ENCODE measurements at regions not wholly inside any gene's neighbourhood (a gene's known extent, or its start where the extent isn't known, plus 50 kb on each side); places are given as distances from the start of the nearest gene placed in this dataset.

DNA sequence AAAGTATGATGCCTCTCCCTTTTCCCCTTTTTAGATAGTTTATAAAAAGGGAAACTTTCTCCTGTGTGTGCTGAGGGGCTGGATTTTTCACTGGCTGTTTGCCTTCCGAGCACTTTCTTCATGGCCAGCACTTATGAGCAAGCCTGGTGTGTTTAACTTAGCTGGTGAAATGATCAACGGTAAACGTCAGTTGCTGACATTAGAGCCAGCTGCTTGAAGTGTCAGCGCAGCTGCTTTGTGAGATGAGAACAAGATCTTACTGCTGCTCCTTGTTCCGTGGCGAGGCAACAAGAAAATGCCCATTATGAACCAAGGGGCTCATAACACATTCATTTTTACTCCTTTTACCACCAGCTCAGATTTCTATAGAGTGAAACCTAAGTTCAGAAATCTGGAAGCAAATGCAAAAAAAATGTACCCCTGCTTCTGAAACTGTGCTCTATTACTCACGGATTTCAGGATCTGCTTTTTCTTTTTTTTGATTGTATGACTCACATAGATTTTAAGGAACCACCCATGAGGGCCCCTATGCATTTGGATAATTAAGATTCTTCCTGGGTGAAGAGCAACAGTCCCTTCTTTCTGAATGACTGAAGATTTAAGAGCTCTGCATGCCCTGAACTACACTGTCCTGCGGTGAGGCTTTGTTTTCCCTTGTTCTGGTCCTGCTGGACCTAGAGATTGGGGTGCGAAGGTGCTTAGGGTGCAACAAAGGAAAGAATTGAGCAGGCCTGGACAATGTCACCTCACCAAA is 74.3 kb upstream of the CPM start:
- WGBS, 2 donors (ENCODE audit: extremely low coverage in 2 of 2, insufficient read length in 2 of 2, insufficient replicate concordance in 1 of 2), result no CpG with 5 or more reads among the region's 9 CpGs
- no peak overlapping the region for H3K27ac ChIP-seq (replicated peaks; ENCODE audit: low read length)

DNA sequence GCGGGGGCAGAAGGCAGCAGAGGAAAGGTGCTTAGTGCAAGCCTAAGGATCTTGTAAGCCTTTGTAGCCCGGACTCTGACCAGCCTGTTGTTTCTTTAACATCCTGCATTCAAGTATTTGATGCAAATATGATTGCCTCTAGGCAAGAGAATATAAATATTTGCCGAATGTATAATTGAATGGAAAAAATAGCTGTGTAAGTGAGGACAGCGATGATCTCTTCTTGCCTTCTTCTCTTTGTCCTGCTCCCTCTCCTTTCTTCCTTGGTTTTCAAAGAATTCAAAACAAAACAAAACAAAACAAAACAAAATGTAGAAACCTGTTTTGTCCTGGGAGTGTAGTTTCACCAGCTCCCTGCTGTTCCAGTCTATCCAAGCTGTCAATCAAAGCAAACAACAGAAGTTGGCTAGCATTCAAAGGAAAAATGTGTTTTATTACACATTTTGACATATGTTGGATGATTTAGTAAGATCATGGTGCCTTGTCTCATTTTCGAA is 74.9 kb upstream of the CPM start:
- H3K23ac ChIP-seq (ENCODE audit: low read depth, low read length, poor library complexity), result no peak overlapping the region
- no peak overlapping the region for H2BK5ac ChIP-seq (ENCODE audit: low read length)
- H3K27me3 ChIP-seq (ENCODE audit: control insufficient read depth in 3 of 3, insufficient read depth in 3 of 3, low read depth in 1 of 3, low read length in 3 of 3), result peaks cover 0 to 9% (median 0%) of the 10 kb centered on the region in 3 experiments
- no peak overlapping the region for H3K4me2 ChIP-seq (ENCODE audit: insufficient read depth, low read length, poor library complexity, severe bottlenecking)
- no peaks in the 10 kb centered on the region for H3K79me1 ChIP-seq (ENCODE audit: low read depth, low read length)
- no peak overlapping the region for H2AK5ac ChIP-seq (ENCODE audit: low read depth, low read length)
- H3K4me1 ChIP-seq (ENCODE audit: control insufficient read depth in 2 of 2, insufficient read depth in 1 of 2, low read depth in 1 of 2, low read length in 2 of 2), result peaks cover 12 to 21% of the 10 kb centered on the region in 2 donors
- no peak overlapping the region for H2BK12ac ChIP-seq (ENCODE audit: low read length)
- H4K91ac ChIP-seq (ENCODE audit: low read depth, low read length, poor library complexity), result no peak overlapping the region
- no CpG with 5 or more reads among the region's 5 CpGs for WGBS, 2 donors (ENCODE audit: extremely low coverage in 2 of 2, insufficient read length in 2 of 2, insufficient replicate concordance in 1 of 2)
- no peak overlapping the region for H3K4me3 ChIP-seq (ENCODE audit: low read length in 2 of 2)
- DNase-seq (ENCODE audit: low spot score), result peak; percentile 47
- no peak overlapping the region for H2AFZ ChIP-seq (ENCODE audit: low read length)
- H3K4ac ChIP-seq (ENCODE audit: low read length), result no peak overlapping the region
- H3K9me3 ChIP-seq (replicated peaks in 1 of 2; ENCODE audit: control insufficient read depth in 2 of 2, insufficient read depth in 1 of 2, low read depth in 1 of 2, low read length in 2 of 2), result peaks cover 0 to 1% of the 10 kb centered on the region in 2 donors
- H4K8ac ChIP-seq (ENCODE audit: low read depth, low read length), result no peak overlapping the region
- H3K27ac ChIP-seq (replicated peaks; ENCODE audit: low read length), result no peak overlapping the region
- no peak overlapping the region for H2BK120ac ChIP-seq (ENCODE audit: low read depth, low read length)
- H2BK15ac ChIP-seq (ENCODE audit: low read length), result no peak overlapping the region
- H3K36me3 ChIP-seq (replicated peaks in 1 of 2; ENCODE audit: control insufficient read depth in 2 of 2, insufficient read depth in 2 of 2, low read length in 2 of 2), result no peaks in the 10 kb centered on the region
- H3K14ac ChIP-seq (ENCODE audit: low read length), result no peak overlapping the region
- no peak overlapping the region for H3K9ac ChIP-seq (ENCODE audit: low read depth, low read length, poor library complexity)
- no peak overlapping the region for H3K18ac ChIP-seq (ENCODE audit: low read length)

More for the DNA sequence above, 74.3 kb upstream of the CPM start:
- H3K23ac ChIP-seq (ENCODE audit: low read depth, low read length, poor library complexity), result no peak overlapping the region
- H3K79me1 ChIP-seq (ENCODE audit: low read depth, low read length), result no peaks in the 10 kb centered on the region
- H2AK5ac ChIP-seq (ENCODE audit: low read depth, low read length), result no peak overlapping the region
- H3K27me3 ChIP-seq (ENCODE audit: control insufficient read depth in 3 of 3, insufficient read depth in 3 of 3, low read depth in 1 of 3, low read length in 3 of 3), result peaks cover 0 to 9% (median 0%) of the 10 kb centered on the region in 3 experiments
- H2BK120ac ChIP-seq (ENCODE audit: low read depth, low read length), result no peak overlapping the region
- H3K9ac ChIP-seq (ENCODE audit: low read depth, low read length, poor library complexity), result no peak overlapping the region
- H3K14ac ChIP-seq (ENCODE audit: low read length), result no peak overlapping the region
- peak; percentile 27 for DNase-seq (ENCODE audit: low spot score)
- no peak overlapping the region for H2BK5ac ChIP-seq (ENCODE audit: low read length)
- no peak overlapping the region for H3K4me3 ChIP-seq (ENCODE audit: low read length in 2 of 2)
- peaks cover 12 to 21% of the 10 kb centered on the region in 2 donors for H3K4me1 ChIP-seq (ENCODE audit: control insufficient read depth in 2 of 2, insufficient read depth in 1 of 2, low read depth in 1 of 2, low read length in 2 of 2)
- peak overlapping the region; percentile 27 for H3K4me2 ChIP-seq (ENCODE audit: insufficient read depth, low read length, poor library complexity, severe bottlenecking)
- H3K18ac ChIP-seq (ENCODE audit: low read length), result no peak overlapping the region
- H4K91ac ChIP-seq (ENCODE audit: low read depth, low read length, poor library complexity), result no peak overlapping the region
- no peak overlapping the region for H2AFZ ChIP-seq (ENCODE audit: low read length)
- no peak overlapping the region for H3K4ac ChIP-seq (ENCODE audit: low read length)
- H4K8ac ChIP-seq (ENCODE audit: low read depth, low read length), result no peak overlapping the region
- H3K36me3 ChIP-seq (replicated peaks in 1 of 2; ENCODE audit: control insufficient read depth in 2 of 2, insufficient read depth in 2 of 2, low read length in 2 of 2), result no peaks in the 10 kb centered on the region
- no peak overlapping the region for H2BK15ac ChIP-seq (ENCODE audit: low read length)
- H2BK12ac ChIP-seq (ENCODE audit: low read length), result no peak overlapping the region
- H3K9me3 ChIP-seq (replicated peaks in 1 of 2; ENCODE audit: control insufficient read depth in 2 of 2, insufficient read depth in 1 of 2, low read depth in 1 of 2, low read length in 2 of 2), result peaks cover 0 to under 1% of the 10 kb centered on the region in 2 donors

DNA sequence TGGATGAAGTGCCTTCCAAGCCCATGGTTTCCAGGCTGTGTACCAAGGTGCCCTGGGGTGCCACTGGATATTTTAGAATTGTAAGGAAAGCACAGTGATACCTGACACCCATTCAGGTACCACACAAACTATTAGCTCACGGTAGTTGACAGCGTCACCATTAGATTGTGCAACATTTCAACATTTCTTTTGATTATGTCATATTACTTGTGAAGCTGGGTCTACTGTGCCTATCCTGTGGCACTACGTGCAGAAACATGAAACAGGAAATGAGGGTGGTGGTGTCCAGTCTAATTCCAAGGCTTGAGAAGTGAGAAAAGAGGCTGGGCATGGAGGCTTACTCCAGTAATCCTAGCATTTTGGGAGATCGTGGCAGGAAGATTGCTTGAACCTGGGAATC is 75.5 kb upstream of the CPM start:
- Histone ChIP-seq H3K4me1 (ENCODE audit: control insufficient read depth in 2 of 2, insufficient read depth in 1 of 2, low read depth in 1 of 2, low read length in 2 of 2) (peaks cover 12 to 21% of the 10 kb centered on the region in 2 donors), H3K18ac (ENCODE audit: low read length) (no peak overlapping the region), H3K27me3 (ENCODE audit: control insufficient read depth in 3 of 3, insufficient read depth in 3 of 3, low read depth in 1 of 3, low read length in 3 of 3) (peaks cover 0 to 9% (median 0%) of the 10 kb centered on the region in 3 experiments), H3K27ac (replicated peaks; ENCODE audit: low read length) (no peak overlapping the region), H2AFZ (ENCODE audit: low read length) (no peak overlapping the region), H2BK5ac (ENCODE audit: low read length) (no peak overlapping the region), H4K91ac (ENCODE audit: low read depth, low read length, poor library complexity) (no peak overlapping the region), H3K14ac (ENCODE audit: low read length) (no peak overlapping the region), H3K9ac (ENCODE audit: low read depth, low read length, poor library complexity) (no peak overlapping the region), H4K8ac (ENCODE audit: low read depth, low read length) (no peak overlapping the region), H3K79me1 (ENCODE audit: low read depth, low read length) (no peaks in the 10 kb centered on the region), H3K9me3 (replicated peaks in 1 of 2; ENCODE audit: control insufficient read depth in 2 of 2, insufficient read depth in 1 of 2, low read depth in 1 of 2, low read length in 2 of 2) (peaks cover 0 to 1% of the 10 kb centered on the region in 2 donors), H2BK12ac (ENCODE audit: low read length) (no peak overlapping the region), H2BK15ac (ENCODE audit: low read length) (no peak overlapping the region), H2AK5ac (ENCODE audit: low read depth, low read length) (no peak overlapping the region), H3K4ac (ENCODE audit: low read length) (no peak overlapping the region), H3K4me2 (ENCODE audit: insufficient read depth, low read length, poor library complexity, severe bottlenecking) (no peak overlapping the region), H3K36me3 (replicated peaks in 1 of 2; ENCODE audit: control insufficient read depth in 2 of 2, insufficient read depth in 2 of 2, low read length in 2 of 2) (no peaks in the 10 kb centered on the region), H3K23ac (ENCODE audit: low read depth, low read length, poor library complexity) (no peak overlapping the region), H2BK120ac (ENCODE audit: low read depth, low read length) (no peak overlapping the region), H3K4me3 (ENCODE audit: low read length in 2 of 2) (no peak overlapping the region)
- WGBS, 2 donors (ENCODE audit: extremely low coverage in 2 of 2, insufficient read length in 2 of 2, insufficient replicate concordance in 1 of 2), result no CpG with 5 or more reads among the region's 4 CpGs
- DNase-seq (ENCODE audit: low spot score), result no peak

DNA sequence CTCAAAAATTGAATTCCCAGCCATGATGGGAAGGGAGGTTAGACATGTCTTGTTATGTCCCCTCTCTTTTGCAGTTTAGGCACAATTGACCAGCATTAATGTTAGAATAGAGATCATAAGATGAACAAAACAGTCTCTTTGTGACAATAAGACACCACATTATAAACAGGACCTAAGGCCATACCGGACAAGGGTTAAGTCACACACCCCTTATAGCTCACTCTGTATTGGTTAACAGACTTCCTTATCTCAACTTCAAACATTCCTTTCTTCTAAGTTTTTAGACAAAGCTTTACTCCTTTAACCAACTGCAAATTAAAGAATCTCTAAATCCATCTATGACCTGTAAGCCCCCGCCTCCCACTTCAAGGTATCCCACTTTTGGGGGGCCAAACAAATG is 81.1 kb upstream of the CPM start:
- no peak overlapping the region for H2BK12ac ChIP-seq (ENCODE audit: low read length)
- no peaks in the 10 kb centered on the region for H3K4me1 ChIP-seq (ENCODE audit: control insufficient read depth in 2 of 2, insufficient read depth in 1 of 2, low read depth in 1 of 2, low read length in 2 of 2)
- no peak overlapping the region for H2AK5ac ChIP-seq (ENCODE audit: low read depth, low read length)
- no peak overlapping the region for H3K14ac ChIP-seq (ENCODE audit: low read length)
- no peak overlapping the region for H3K4ac ChIP-seq (ENCODE audit: low read length)
- no peak overlapping the region for H2BK15ac ChIP-seq (ENCODE audit: low read length)
- H2AFZ ChIP-seq (ENCODE audit: low read length), result no peak overlapping the region
- H3K27ac ChIP-seq (replicated peaks; ENCODE audit: low read length), result no peak overlapping the region
- H3K9me3 ChIP-seq (replicated peaks in 1 of 2; ENCODE audit: control insufficient read depth in 2 of 2, insufficient read depth in 1 of 2, low read depth in 1 of 2, low read length in 2 of 2), result peaks cover 0 to 1% of the 10 kb centered on the region in 2 donors
- H4K8ac ChIP-seq (ENCODE audit: low read depth, low read length), result no peak overlapping the region
- no CpG with 5 or more reads among the region's 2 CpGs for whole genome bisulfite sequencing, 2 donors (ENCODE audit: extremely low coverage in 2 of 2, insufficient read length in 2 of 2, insufficient replicate concordance in 1 of 2)
- H3K36me3 ChIP-seq (replicated peaks in 1 of 2; ENCODE audit: control insufficient read depth in 2 of 2, insufficient read depth in 2 of 2, low read length in 2 of 2), result no peaks in the 10 kb centered on the region
- no peak for DNase-seq (ENCODE audit: low spot score)
- no peak overlapping the region for H2BK5ac ChIP-seq (ENCODE audit: low read length)
- H3K18ac ChIP-seq (ENCODE audit: low read length), result no peak overlapping the region
- H3K4me3 ChIP-seq (ENCODE audit: low read length in 2 of 2), result no peak overlapping the region
- no peak overlapping the region for H2BK120ac ChIP-seq (ENCODE audit: low read depth, low read length)
- no peak overlapping the region for H4K91ac ChIP-seq (ENCODE audit: low read depth, low read length, poor library complexity)
- H3K23ac ChIP-seq (ENCODE audit: low read depth, low read length, poor library complexity), result no peak overlapping the region
- peaks cover 0 to 3% (median 0%) of the 10 kb centered on the region in 3 experiments for H3K27me3 ChIP-seq (ENCODE audit: control insufficient read depth in 3 of 3, insufficient read depth in 3 of 3, low read depth in 1 of 3, low read length in 3 of 3)
- no peak overlapping the region for H3K9ac ChIP-seq (ENCODE audit: low read depth, low read length, poor library complexity)
- no peaks in the 10 kb centered on the region for H3K79me1 ChIP-seq (ENCODE audit: low read depth, low read length)
- no peak overlapping the region for H3K4me2 ChIP-seq (ENCODE audit: insufficient read depth, low read length, poor library complexity, severe bottlenecking)
